Neutrophil (primary cell): ENCODE measurements at regions not wholly inside any gene's neighbourhood (a gene's known extent, or its start where the extent isn't known, plus 50 kb on each side); places are given as distances from the start of the nearest gene placed in this dataset.

ENCODE experiments used
- H3K27ac ChIP-seq: fragments of 200-600 bp; sonication (generic); 2 replicates; pipeline ENCODE4 v1.5.1; 2016; ENCODE audit warnings: mild to moderate bottlenecking, moderate library complexity
- H3K27me3 ChIP-seq: fragments of 200-600 bp; sonication (generic); 2 replicates; pipeline ENCODE4 v1.6.0; 2016; ENCODE audit warnings: mild to moderate bottlenecking
- H3K36me3 ChIP-seq: fragments of 200-600 bp; sonication (generic); 2 replicates; pipeline ENCODE4 v1.5.1; 2017
- H3K4me1 ChIP-seq, 2 experiments: fragments of 200-600 bp in 1 of 2; sonication (generic) in 1 of 2; 1 replicate in 1 of 2; 2 replicates in 1 of 2; pipeline versions ENCODE4 v1.5.1 to v1.6.1; 2013 to 2016; ENCODE audit warnings: low read depth in 1 of 2, low read length in 1 of 2, mild to moderate bottlenecking in 1 of 2, moderate library complexity in 1 of 2; ENCODE audit not compliant: control insufficient read depth in 1 of 2, insufficient read depth in 1 of 2
- H3K4me3 ChIP-seq, 2 experiments: fragments of 200-600 bp in 1 of 2; sonication (generic) in 1 of 2; 1 replicate in 1 of 2; 2 replicates in 1 of 2; pipeline ENCODE4 v1.5.1; 2013 to 2016; ENCODE audit warnings: low read depth in 1 of 2, low read length in 1 of 2, mild to moderate bottlenecking in 1 of 2, moderate library complexity in 1 of 2
- H3K9me3 ChIP-seq: fragments of 200-600 bp; sonication (generic); 2 replicates; pipeline ENCODE4 v1.5.1; 2016
- TF ChIP-seq, protein P1 (sequence below): fragments of 200-600 bp; sonication (generic); IDR thresholded peaks from 2 replicates; pipeline ENCODE4 v1.5.1; 2016; ENCODE audit warnings: antibody characterized with exemption

DNA sequence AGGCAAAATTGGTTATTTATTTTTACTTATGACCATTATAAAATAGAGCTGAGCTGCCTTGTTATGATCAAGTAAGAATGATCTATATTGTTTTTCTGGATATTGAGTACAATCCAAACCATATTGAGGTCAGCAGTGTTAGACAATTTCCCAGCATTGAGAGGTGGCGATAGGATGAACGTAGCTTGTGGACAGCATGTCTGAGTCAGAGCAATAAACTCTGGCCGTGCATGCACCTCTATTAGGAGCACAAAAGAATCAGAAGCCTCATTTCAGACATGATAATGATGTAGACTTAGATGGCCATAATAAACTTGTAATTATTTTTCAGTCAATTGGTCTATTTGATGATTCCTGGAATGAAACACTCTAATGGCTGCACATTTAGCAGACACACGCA is 491.6 kb downstream of the RIT2 start:
- H3K27me3 ChIP-seq, result no peaks in the 10 kb centered on the region
- TF ChIP-seq, protein P1, sequence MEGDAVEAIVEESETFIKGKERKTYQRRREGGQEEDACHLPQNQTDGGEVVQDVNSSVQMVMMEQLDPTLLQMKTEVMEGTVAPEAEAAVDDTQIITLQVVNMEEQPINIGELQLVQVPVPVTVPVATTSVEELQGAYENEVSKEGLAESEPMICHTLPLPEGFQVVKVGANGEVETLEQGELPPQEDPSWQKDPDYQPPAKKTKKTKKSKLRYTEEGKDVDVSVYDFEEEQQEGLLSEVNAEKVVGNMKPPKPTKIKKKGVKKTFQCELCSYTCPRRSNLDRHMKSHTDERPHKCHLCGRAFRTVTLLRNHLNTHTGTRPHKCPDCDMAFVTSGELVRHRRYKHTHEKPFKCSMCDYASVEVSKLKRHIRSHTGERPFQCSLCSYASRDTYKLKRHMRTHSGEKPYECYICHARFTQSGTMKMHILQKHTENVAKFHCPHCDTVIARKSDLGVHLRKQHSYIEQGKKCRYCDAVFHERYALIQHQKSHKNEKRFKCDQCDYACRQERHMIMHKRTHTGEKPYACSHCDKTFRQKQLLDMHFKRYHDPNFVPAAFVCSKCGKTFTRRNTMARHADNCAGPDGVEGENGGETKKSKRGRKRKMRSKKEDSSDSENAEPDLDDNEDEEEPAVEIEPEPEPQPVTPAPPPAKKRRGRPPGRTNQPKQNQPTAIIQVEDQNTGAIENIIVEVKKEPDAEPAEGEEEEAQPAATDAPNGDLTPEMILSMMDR, result no peak
- H3K9me3 ChIP-seq, result no peaks in the 10 kb centered on the region
- no peak overlapping the region for H3K27ac ChIP-seq
- H3K4me3 ChIP-seq, result no peak overlapping the region
- H3K4me1 ChIP-seq, result no peaks in the 10 kb centered on the region
- H3K36me3 ChIP-seq, result no peaks in the 10 kb centered on the region

DNA sequence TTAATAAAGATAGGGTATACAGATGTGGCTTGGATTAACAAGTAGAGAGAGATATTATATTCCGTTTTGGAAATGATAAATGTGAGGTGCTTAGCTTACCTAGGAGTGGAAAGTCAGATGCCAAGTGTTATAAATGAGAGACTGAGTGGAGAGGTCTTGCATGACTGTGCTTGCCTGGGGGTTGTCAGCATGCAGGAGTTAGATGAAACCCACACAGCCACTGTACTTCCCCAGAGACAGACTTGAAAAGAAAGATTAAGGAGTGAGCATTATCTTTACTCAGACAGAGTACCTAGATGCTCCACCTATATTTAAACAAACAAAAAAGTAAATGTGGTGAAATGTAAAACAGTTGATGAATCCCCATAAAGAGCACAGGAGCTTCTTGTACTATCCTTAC is 482.7 kb downstream of the RIT2 start:
- Histone ChIP-seq H3K4me1 (peaks cover 0 to 5% of the 10 kb centered on the region in 2 experiments), H3K36me3 (no peaks in the 10 kb centered on the region), H3K27ac (no peak overlapping the region), H3K9me3 (no peaks in the 10 kb centered on the region), H3K4me3 (no peak overlapping the region), H3K27me3 (no peaks in the 10 kb centered on the region)
- TF ChIP-seq, protein P1, result no peak

DNA sequence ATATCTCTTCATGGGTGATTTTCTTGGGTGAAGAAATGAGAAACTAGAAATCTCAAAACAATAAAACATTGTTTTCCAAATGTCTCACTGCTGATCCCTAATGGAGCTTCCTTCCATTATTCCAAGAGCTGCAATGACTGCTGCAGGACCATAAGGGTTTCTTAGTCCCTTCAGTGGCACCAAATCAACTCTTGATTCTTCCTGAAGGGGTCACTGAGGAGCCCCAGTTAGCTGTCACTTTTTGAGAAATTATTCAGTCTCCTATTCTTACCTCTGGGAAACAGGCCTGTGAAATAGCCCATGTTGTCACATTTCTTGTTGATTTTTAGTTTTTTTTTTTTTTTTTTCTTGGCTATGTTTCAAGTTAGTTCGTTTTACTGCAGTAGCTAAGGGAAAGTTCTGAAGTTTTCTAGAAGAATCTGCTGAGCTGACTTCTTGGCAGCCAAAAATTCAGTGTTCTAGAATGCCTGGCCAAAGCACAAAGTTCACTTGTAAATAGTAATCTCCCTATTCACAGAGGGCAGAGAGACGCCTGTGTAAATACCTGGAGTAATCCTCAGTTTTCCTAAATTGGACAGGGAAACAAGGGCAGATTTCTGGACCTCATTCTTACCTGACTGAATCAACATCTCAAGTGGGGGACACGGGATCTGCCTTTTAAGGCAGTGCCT is 480.0 kb downstream of the RIT2 start:
- TF ChIP-seq, protein P1, result no peak
- Histone ChIP-seq H3K27me3 (no peaks in the 10 kb centered on the region), H3K36me3 (no peaks in the 10 kb centered on the region)

DNA sequence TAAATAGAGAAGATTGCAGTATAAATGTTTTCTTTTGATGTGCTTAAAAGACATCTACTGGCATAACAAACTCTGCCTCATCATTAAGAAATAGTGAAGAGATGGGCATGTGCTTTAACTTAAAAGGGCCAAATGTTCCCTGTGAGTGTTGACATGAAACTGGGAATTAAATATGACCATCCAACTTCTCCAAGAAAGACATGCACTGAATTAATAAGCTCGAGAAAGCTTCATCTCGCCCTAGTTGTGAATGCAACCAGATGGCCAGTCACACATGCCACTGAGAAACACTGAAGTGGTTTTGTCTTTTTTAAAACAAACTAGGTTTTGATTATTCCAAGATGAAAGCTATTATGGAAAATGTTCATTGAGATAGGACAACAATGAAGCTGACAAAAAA is 479.2 kb downstream of the RIT2 start:
- Histone ChIP-seq H3K27me3 (no peaks in the 10 kb centered on the region), H3K27ac (no peak overlapping the region), H3K4me1 (peaks cover 0 to 5% of the 10 kb centered on the region in 2 experiments), H3K4me3 (no peak overlapping the region), H3K9me3 (no peaks in the 10 kb centered on the region), H3K36me3 (no peaks in the 10 kb centered on the region)
- TF ChIP-seq, protein P1, result no peak

More for the DNA sequence above, 480.0 kb downstream of the RIT2 start:
- Histone ChIP-seq H3K4me3 (no peak overlapping the region), H3K27ac (no peak overlapping the region), H3K9me3 (no peaks in the 10 kb centered on the region), H3K4me1 (peaks cover 0 to 5% of the 10 kb centered on the region in 2 experiments)

DNA sequence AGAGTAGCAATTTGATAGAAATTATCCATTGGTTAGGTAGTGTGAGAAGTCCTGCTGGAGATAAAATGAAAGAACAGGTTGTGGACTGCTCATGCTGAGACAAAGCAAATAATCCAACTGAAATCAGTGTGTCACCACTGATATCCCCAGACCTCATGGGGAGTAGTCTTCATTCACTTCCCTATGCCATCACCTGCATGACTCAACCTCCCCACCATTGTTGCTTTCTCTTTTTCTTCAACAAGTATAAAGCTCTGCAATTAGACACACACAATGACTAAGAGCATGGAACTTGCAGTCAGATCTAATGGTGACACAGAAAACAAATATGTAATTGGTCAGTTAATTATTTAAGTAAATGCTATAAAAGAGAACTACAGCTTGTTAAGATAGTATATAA is 475.3 kb downstream of the RIT2 start:
- Histone ChIP-seq H3K4me1 (no peaks in the 10 kb centered on the region), H3K4me3 (no peak overlapping the region), H3K9me3 (no peaks in the 10 kb centered on the region), H3K36me3 (no peaks in the 10 kb centered on the region), H3K27me3 (no peaks in the 10 kb centered on the region), H3K27ac (no peak overlapping the region)
- TF ChIP-seq, protein P1, result no peak
